ENCODE measurements at regions not wholly inside any gene's neighbourhood (a gene's known extent, or its start where the extent isn't known, plus 50 kb on each side); places are given as distances from the start of the nearest gene placed in this dataset.

GRCh38 chr18:55079067-55079466 is 119.8 kb upstream of the CCDC68 start:
- TF ChIP-seq CTCF (IDR thresholded peaks at IDR 0.05) = no peak
- no peak for TF ChIP-seq POLR2A (IDR thresholded peaks at IDR 0.05)
- TF ChIP-seq POLR2AphosphoS5 (IDR thresholded peaks at IDR 0.05) = no peak
- TF ChIP-seq EP300 (IDR thresholded peaks at IDR 0.05) = no peak
